ENCODE measurements at regions not wholly inside any gene's neighbourhood (a gene's known extent, or its start where the extent isn't known, plus 50 kb on each side); places are given as distances from the start of the nearest gene placed in this dataset.

GRCh38 chr20:19897891-19898290, 119.3 kb upstream of the NAA20 start:
- TF ChIP-seq EZH2phosphoT487 (IDR thresholded peaks at IDR 0.05; ENCODE audit: borderline replicate concordance) = no peak
- TF ChIP-seq, protein P1, sequence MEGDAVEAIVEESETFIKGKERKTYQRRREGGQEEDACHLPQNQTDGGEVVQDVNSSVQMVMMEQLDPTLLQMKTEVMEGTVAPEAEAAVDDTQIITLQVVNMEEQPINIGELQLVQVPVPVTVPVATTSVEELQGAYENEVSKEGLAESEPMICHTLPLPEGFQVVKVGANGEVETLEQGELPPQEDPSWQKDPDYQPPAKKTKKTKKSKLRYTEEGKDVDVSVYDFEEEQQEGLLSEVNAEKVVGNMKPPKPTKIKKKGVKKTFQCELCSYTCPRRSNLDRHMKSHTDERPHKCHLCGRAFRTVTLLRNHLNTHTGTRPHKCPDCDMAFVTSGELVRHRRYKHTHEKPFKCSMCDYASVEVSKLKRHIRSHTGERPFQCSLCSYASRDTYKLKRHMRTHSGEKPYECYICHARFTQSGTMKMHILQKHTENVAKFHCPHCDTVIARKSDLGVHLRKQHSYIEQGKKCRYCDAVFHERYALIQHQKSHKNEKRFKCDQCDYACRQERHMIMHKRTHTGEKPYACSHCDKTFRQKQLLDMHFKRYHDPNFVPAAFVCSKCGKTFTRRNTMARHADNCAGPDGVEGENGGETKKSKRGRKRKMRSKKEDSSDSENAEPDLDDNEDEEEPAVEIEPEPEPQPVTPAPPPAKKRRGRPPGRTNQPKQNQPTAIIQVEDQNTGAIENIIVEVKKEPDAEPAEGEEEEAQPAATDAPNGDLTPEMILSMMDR (conservative IDR thresholded peaks at IDR 0.05; ENCODE audit: low read length) = no peak

Data from Loucy (cell line).